GM13977 (cell line): ENCODE measurements at regions not wholly inside any gene's neighbourhood (a gene's known extent, or its start where the extent isn't known, plus 50 kb on each side); places are given as distances from the start of the nearest gene placed in this dataset.

ENCODE experiments used
- DNase-seq: peaks from one replicate; pipeline ENCODE4 v3.0.0; 2012; ENCODE audit warnings: low spot score
- in situ Hi-C: fragments of 300-500 bp; cut with MboI; formaldehyde crosslinking; loops from one replicate; pipeline ENCODE4 v1.12.0; 2022; ENCODE audit warnings: low sequenced_read_pairs, low pct_unique_long_range_greater_than_20kb, mixed read lengths, inconsistent platforms; ENCODE audit not compliant: unreplicated experiment
- TF ChIP-seq, protein P1 (sequence below): IDR thresholded peaks from 2 replicates; pipeline ENCODE4 v1.5.1; 2012; ENCODE audit warnings: mild to moderate bottlenecking, control low read depth; ENCODE audit not compliant: insufficient read depth; ENCODE audit errors: extremely low read depth, missing control alignments

DNA sequence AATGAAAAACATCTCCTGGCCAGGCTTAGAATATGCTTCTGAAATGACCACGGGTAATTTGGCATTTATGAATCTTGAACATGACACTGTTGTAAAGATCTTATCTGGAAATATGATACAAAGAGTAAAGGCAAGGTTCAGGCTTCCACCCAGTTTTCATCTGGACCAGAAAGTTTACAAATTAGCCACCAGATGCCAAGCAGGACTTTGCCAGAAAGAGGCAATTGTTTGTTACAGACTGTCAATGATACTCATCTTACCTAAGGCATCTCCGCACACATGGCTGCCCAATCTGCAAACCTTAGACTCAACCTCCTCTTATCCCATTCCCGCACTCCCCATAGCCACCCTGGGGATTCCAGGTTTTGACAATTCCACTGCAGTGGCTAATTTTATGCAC lies 795.3 kb downstream of the TYW1 start:
- no peak for DNase-seq
- in situ Hi-C loops = no loop called here
- TF ChIP-seq, protein P1, sequence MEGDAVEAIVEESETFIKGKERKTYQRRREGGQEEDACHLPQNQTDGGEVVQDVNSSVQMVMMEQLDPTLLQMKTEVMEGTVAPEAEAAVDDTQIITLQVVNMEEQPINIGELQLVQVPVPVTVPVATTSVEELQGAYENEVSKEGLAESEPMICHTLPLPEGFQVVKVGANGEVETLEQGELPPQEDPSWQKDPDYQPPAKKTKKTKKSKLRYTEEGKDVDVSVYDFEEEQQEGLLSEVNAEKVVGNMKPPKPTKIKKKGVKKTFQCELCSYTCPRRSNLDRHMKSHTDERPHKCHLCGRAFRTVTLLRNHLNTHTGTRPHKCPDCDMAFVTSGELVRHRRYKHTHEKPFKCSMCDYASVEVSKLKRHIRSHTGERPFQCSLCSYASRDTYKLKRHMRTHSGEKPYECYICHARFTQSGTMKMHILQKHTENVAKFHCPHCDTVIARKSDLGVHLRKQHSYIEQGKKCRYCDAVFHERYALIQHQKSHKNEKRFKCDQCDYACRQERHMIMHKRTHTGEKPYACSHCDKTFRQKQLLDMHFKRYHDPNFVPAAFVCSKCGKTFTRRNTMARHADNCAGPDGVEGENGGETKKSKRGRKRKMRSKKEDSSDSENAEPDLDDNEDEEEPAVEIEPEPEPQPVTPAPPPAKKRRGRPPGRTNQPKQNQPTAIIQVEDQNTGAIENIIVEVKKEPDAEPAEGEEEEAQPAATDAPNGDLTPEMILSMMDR = no peak

DNA sequence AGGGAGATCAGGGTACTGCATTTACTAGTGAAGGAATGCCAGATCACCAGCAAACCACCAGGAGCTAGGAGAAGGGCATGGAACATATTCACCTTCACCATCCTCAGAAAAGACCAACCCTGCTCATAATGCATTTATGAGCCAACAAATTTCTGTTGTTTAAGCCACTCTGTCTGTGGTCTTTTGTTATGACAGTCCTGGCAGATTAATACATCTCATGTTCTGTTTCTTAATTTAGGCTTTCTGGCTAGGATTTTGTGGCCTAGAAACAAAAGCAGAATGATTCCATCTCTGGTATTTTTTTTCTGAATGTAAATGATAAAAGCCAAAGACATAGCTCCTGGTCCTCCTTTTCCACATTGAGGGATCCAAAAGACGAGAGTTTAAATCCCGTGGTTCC lies 797.9 kb downstream of the TYW1 start:
- no peak for DNase-seq
- TF ChIP-seq, protein P1 = no peak
- in situ Hi-C loops = no loop called here

DNA sequence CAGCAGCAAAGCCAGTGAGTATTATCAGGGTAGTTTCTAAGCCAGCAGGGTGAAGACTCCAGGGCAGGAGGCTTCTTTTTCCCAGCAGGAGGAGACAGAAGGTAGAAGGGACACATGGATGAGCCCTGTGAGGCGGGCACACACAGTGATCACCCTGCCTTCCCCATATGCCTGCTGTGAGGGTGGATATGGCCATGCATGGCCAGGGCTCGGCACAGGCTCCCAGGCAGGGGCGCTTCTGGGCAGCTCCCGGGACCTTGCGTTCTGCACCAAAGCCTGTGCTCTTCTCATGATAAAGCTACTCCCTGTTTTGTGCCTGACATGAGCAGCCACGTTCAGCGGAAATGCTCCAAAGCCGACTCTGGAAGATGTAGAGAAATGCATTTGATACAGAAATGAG lies 807.2 kb downstream of the TYW1 start:
- no peak for DNase-seq
- in situ Hi-C loops = no loop called here
- TF ChIP-seq, protein P1 = no peak

DNA sequence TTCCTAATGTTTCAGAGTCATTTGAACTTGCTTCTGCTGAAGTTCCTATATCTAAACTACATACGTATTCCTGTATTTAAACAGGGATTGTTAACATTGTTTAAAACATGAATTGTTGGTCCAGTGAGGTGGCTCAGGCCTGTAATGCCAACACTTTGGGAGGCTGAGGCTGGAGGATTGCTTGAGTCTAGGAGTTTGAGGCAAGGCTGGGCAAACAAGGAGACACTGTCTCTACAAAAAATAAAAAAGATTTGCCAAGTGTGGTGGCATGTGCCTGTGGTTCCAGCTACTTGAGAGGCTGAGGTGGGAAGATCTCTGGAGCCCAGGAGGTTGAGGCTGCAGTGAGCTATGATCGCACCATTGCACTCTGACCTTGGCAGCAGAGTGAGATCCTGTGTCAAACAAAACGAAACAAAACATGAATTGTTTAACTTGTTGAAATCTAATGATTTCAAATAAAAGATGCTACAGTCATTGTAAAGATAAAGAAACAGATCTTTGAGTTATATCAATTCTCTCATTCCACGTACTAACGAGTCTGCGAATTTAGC lies 809.4 kb downstream of the TYW1 start:
- no peak for DNase-seq
- TF ChIP-seq, protein P1 = no peak
- in situ Hi-C loops = no loop called here

DNA sequence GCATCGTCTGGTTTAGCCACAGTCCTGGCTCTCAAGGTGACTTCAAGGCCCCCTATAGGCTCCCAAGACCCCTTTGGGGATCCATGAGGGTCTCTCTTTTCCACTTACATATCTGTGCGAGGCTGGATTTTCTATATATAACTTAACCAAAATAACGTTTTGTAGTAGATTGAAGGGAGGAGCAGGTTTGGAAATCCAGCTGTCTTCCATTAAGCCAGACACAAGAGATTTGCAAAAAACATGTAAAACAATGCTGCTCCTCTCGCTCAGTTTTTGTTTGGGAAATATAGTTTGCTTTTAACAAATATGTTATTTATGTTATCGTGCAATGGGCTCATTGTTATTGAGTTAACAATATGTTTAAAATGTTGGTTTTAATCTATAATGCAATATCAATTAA lies 811.2 kb downstream of the TYW1 start:
- in situ Hi-C loops = no loop called here
- no peak for DNase-seq
- TF ChIP-seq, protein P1 = no peak

DNA sequence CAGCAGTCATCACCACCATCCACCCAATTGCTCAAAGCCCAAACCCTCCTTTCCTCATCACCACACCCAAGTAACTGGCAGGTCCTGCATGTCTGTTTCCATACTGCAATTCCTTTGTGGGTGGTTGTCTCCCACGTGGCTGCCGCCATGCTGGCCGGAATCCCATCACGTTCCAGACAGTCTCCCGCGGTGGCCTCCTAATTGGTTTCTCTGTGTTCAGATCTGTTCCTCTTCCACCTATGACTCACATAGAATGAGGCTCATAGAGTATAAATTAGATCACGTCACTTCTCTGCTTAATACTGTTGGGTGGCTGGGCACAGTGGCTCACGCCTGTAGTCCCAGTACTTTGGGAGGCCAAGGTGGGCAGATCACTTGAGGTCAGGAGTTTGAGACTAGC lies 813.0 kb downstream of the TYW1 start:
- no peak for DNase-seq
- TF ChIP-seq, protein P1 = no peak
- in situ Hi-C loops = no loop called here
